Cardiac muscle cell (in vitro differentiated cells and primary cell): ENCODE measurements at regions not wholly inside any gene's neighbourhood (a gene's known extent, or its start where the extent isn't known, plus 50 kb on each side); places are given as distances from the start of the nearest gene placed in this dataset.

Experiments used
- DNase-seq, 2 donors: peaks; one replicate each; pipeline versions ENCODE4 v3.0.0 to v3.0.0-alpha.2; 2010 to 2017; ENCODE audit warnings: low read depth in 1 of 2, low spot score in 1 of 2
- H3K27ac ChIP-seq: fragments of 200-600 bp; sonication (generic); 2 replicates; pipeline ENCODE4 v1.5.1; 2016
- H3K27me3 ChIP-seq: fragments of 200-600 bp; sonication (generic); 2 replicates; pipeline ENCODE4 v1.6.0; 2016; ENCODE audit warnings: control low read depth
- H3K36me3 ChIP-seq: fragments of 200-600 bp; sonication (generic); 2 replicates; pipeline ENCODE4 v1.5.1; 2016; ENCODE audit warnings: control low read depth
- H3K4me1 ChIP-seq: fragments of 200-600 bp; sonication (generic); 2 replicates; pipeline ENCODE4 v1.8.1; 2017; ENCODE audit warnings: low read depth, mild to moderate bottlenecking, mixed run types
- H3K4me3 ChIP-seq: fragments of 200-600 bp; sonication (generic); 2 replicates; pipeline ENCODE4 v1.5.1; 2016; ENCODE audit warnings: mild to moderate bottlenecking
- H3K9me3 ChIP-seq: fragments of 200-600 bp; sonication (generic); 2 replicates; pipeline ENCODE4 v1.5.1; 2017; ENCODE audit warnings: low read depth, mild to moderate bottlenecking, control low read depth
- TF ChIP-seq, protein P1 (sequence below): IDR thresholded peaks from 2 replicates; pipeline ENCODE4 v1.5.1; 2012; ENCODE audit warnings: low read depth, mild to moderate bottlenecking, low read length

DNA sequence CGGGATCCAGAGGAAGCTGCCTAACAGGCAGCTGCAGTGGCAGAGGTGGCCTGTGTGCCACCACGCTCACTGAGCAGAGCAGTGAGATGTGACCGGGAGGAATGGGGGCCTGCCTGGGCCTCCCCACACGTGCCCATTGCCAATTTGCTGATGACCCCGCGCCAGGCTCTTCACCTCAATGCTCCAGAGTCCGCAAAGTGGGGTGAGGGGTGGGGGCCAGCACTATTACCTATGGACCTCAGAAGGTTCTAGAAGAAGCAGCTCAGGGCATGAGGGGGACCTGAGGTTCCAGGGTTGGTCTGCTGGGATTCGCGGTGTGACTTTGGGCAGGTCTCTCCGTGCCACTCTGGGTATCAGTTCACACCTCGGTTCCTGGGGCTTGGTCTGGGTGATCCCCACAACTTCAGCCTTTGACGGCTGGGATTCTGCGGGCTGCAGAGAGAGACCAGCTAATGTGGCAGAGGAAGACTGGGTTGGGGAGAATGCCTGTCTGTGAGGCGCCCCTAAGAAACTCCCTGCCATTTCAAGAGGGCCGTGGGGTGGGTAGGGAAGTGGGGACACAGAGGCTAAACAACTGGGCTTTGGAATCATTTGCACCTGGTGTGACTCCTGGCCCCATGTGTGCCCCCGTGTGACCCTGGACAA is 231.0 kb upstream of the MVB12B start:
- no peak for DNase-seq
- Histone ChIP-seq H3K4me1 (no peaks in the 10 kb centered on the region), H3K4me3 (no peak overlapping the region), H3K27ac (no peak overlapping the region), H3K27me3 (no peaks in the 10 kb centered on the region), H3K36me3 (no peaks in the 10 kb centered on the region), H3K9me3 (no peaks in the 10 kb centered on the region)
- TF ChIP-seq, protein P1, sequence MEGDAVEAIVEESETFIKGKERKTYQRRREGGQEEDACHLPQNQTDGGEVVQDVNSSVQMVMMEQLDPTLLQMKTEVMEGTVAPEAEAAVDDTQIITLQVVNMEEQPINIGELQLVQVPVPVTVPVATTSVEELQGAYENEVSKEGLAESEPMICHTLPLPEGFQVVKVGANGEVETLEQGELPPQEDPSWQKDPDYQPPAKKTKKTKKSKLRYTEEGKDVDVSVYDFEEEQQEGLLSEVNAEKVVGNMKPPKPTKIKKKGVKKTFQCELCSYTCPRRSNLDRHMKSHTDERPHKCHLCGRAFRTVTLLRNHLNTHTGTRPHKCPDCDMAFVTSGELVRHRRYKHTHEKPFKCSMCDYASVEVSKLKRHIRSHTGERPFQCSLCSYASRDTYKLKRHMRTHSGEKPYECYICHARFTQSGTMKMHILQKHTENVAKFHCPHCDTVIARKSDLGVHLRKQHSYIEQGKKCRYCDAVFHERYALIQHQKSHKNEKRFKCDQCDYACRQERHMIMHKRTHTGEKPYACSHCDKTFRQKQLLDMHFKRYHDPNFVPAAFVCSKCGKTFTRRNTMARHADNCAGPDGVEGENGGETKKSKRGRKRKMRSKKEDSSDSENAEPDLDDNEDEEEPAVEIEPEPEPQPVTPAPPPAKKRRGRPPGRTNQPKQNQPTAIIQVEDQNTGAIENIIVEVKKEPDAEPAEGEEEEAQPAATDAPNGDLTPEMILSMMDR = no peak

DNA sequence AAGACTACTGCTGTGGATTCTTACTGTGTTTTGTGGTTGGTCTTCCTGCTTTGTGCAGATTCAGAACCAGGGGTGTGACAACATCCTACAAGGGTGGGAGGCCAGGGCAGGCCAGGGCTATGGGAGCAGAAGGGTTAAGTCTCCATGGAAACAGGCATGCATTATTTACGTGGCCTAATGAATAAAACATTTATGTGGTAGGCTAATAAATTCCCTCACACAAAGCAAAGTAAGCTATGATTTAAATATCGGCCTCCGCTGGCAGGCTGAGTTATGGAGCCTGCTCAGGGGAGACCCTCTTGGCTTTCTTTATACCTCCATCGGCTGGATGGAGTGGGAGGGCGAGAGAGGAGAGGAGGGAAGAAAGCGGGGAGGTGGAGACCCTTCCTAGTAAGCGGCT is 230.3 kb upstream of the MVB12B start:
- Histone ChIP-seq H3K27me3 (no peaks in the 10 kb centered on the region), H3K9me3 (no peaks in the 10 kb centered on the region), H3K4me3 (no peak overlapping the region), H3K27ac (no peak overlapping the region), H3K4me1 (no peaks in the 10 kb centered on the region), H3K36me3 (no peaks in the 10 kb centered on the region)
- no peak for DNase-seq
- TF ChIP-seq, protein P1 = no peak

DNA sequence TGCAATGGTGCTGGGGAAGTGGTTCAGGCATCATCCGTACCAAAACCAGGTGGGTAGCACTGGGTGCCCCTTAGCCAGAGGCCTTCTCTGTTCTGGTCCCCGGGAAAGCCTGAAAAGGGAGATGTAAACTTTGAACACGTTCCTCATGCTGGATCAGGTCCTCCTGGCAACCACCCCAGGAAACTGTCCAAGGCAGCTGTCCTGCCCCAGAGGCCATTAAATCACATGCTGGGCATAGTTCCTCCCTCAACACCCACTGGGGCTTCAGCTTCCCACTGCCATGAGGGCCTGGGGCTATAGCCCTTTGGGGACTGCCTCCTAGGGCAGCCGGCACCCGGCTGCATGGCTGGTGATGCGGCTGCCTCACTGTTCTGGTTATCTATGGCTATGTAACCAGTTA is 228.9 kb upstream of the MVB12B start:
- Histone ChIP-seq H3K9me3 (no peaks in the 10 kb centered on the region), H3K27me3 (no peaks in the 10 kb centered on the region), H3K27ac (no peak overlapping the region), H3K4me1 (no peaks in the 10 kb centered on the region), H3K36me3 (no peaks in the 10 kb centered on the region), H3K4me3 (no peak overlapping the region)
- no peak for DNase-seq
- TF ChIP-seq, protein P1 = no peak

DNA sequence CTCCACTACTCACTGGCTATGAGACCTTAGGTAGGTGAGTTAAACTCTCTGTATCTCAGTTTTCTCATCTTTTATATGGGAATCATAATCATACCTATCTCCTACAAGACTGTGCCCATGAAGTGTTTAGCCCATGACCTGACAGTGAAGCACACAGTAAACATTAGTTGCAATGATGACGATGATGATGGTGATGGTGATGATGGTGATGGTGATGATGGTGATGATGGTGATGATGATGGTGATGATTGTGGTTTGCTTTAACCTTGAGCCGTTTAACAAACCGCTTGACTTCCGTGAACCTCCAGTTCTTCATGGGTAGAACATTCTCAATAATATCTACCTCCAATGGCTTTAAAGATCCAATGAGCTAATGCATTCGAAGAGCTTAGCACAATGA is 220.2 kb upstream of the MVB12B start:
- TF ChIP-seq, protein P1 = no peak
- DNase-seq = no peak
- Histone ChIP-seq H3K27me3 (no peaks in the 10 kb centered on the region), H3K4me3 (no peak overlapping the region), H3K4me1 (no peaks in the 10 kb centered on the region), H3K9me3 (no peaks in the 10 kb centered on the region), H3K36me3 (no peaks in the 10 kb centered on the region), H3K27ac (no peak overlapping the region)

DNA sequence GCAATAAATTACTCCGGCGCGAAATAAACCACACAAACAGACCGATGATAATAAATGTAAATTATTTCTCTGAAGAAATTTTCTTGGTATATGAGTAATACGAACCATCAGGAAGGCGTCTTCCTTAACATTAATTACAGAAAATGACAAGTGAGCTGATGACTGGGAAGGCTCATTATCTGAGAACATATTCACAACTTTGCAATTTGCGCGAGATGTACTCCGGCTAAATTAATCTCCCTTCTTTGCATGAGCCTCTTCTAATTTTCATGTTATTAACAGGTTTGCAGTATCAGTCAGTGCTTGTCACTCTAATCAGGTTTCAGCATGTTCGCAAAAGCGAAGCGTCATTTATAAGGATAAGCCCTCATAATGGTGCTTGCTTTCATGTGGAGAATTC is 218.9 kb upstream of the MVB12B start:
- TF ChIP-seq, protein P1 = no peak
- DNase-seq = no peak
- no peaks in the 10 kb centered on the region for H3K9me3 ChIP-seq
- H3K36me3 ChIP-seq = no peaks in the 10 kb centered on the region
- H3K27me3 ChIP-seq = no peaks in the 10 kb centered on the region
- H3K4me3 ChIP-seq = no peak overlapping the region
- H3K4me1 ChIP-seq = no peaks in the 10 kb centered on the region
- no peak overlapping the region for H3K27ac ChIP-seq
